CD14-positive monocyte (primary cell): ENCODE measurements at regions not wholly inside any gene's neighbourhood (a gene's known extent, or its start where the extent isn't known, plus 50 kb on each side); places are given as distances from the start of the nearest gene placed in this dataset.

Experiments
- DNase-seq, 3 donors: peaks; one replicate each; pipeline ENCODE4 v3.0.0-alpha.2; 2011 to 2022
- H2AFZ ChIP-seq: 2 replicates; pipeline ENCODE4 v1.6.0; 2012; ENCODE audit warnings: mild to moderate bottlenecking, low read depth, low read length, inconsistent platforms; ENCODE audit not compliant: insufficient read depth, poor library complexity, severe bottlenecking
- H3K27ac ChIP-seq, 2 donors: 1 replicate in 1 of 2; 2 replicates in 1 of 2; pipeline ENCODE4 v1.5.1; 2012 to 2013; ENCODE audit warnings: low read length in 2 of 2, control low read depth in 1 of 2, inconsistent platforms in 1 of 2, low read depth in 1 of 2, mild to moderate bottlenecking in 1 of 2
- H3K27me3 ChIP-seq, 2 donors: one replicate each; pipeline versions ENCODE4 v1.6.0 to v1.6.1; 2011 to 2013; ENCODE audit warnings: low read length in 2 of 2; ENCODE audit not compliant: control insufficient read depth in 2 of 2, insufficient read depth in 2 of 2
- H3K36me3 ChIP-seq, 2 donors: replicated peaks in 1 of 2; 1 replicate in 1 of 2; 2 replicates in 1 of 2; pipeline versions ENCODE4 v1.5.1 to v1.6.1; 2012 to 2013; ENCODE audit warnings: low read length in 2 of 2, control low read depth in 1 of 2, inconsistent platforms in 1 of 2, mild to moderate bottlenecking in 1 of 2; ENCODE audit not compliant: insufficient read depth in 2 of 2, control insufficient read depth in 1 of 2
- H3K4me1 ChIP-seq, 2 donors: 1 replicate in 1 of 2; 2 replicates in 1 of 2; pipeline versions ENCODE4 v1.5.1 to v1.6.1; 2012 to 2013; ENCODE audit warnings: low read length in 2 of 2, control low read depth in 1 of 2, inconsistent platforms in 1 of 2, mild to moderate bottlenecking in 1 of 2, moderate library complexity in 1 of 2; ENCODE audit not compliant: insufficient read depth in 2 of 2, control insufficient read depth in 1 of 2
- H3K4me2 ChIP-seq: replicated peaks from 2 replicates; pipeline ENCODE3; 2012; ENCODE audit warnings: low read length, moderate library complexity, mild to moderate bottlenecking; ENCODE audit not compliant: poor library complexity, severe bottlenecking; ENCODE audit errors: extremely low read depth
- H3K4me3 ChIP-seq, 3 experiments: fragments of 200-600 bp in 1 of 3; sonication (generic) in 1 of 3; replicated peaks in 1 of 3; 1 replicate in 2 of 3; 2 replicates in 1 of 3; pipeline ENCODE4 v1.5.1; 2011 to 2013; ENCODE audit warnings: low read length in 3 of 3, mild to moderate bottlenecking in 3 of 3, control low read depth in 2 of 3, low read depth in 2 of 3, inconsistent platforms in 1 of 3, moderate library complexity in 1 of 3
- H3K79me2 ChIP-seq: 2 replicates; pipeline ENCODE4 v1.6.0; 2012; ENCODE audit warnings: mild to moderate bottlenecking, control low read depth, inconsistent platforms, low read length, moderate library complexity; ENCODE audit not compliant: insufficient read depth
- H3K9ac ChIP-seq: 2 replicates; pipeline ENCODE4 v1.6.0; 2017; ENCODE audit warnings: low read length, mild to moderate bottlenecking; ENCODE audit not compliant: insufficient read depth, poor library complexity, severe bottlenecking
- H3K9me3 ChIP-seq, 2 donors: replicated peaks in 1 of 2; 1 replicate in 1 of 2; 2 replicates in 1 of 2; pipeline versions ENCODE4 v1.5.1 to v1.6.1; 2012 to 2013; ENCODE audit warnings: low read length in 2 of 2, control low read depth in 1 of 2; ENCODE audit not compliant: control insufficient read depth in 1 of 2, insufficient read depth in 1 of 2
- H4K20me1 ChIP-seq: 2 replicates; pipeline ENCODE4 v1.6.0; 2012; ENCODE audit warnings: mild to moderate bottlenecking, low read length, control low read depth, moderate library complexity; ENCODE audit not compliant: insufficient read depth
- H3K27ac Mint-ChIP-seq, 7 donors: one replicate each; pipeline ENCODE4 v1.8.0; 2020; ENCODE audit warnings: mild to moderate bottlenecking in 7 of 7, mixed read lengths in 7 of 7, moderate library complexity in 6 of 7, inconsistent platforms in 2 of 7
- H3K27me3 Mint-ChIP-seq, 3 donors: one replicate each; pipeline ENCODE4 v1.8.0; 2021 to 2022; ENCODE audit warnings: low read depth in 3 of 3, mild to moderate bottlenecking in 3 of 3, mixed read lengths in 3 of 3, moderate library complexity in 3 of 3, inconsistent platforms in 1 of 3
- H3K36me3 Mint-ChIP-seq, 2 donors: one replicate each; pipeline ENCODE4 v1.8.0; 2020; ENCODE audit warnings: mixed read lengths in 2 of 2, inconsistent platforms in 1 of 2, mild to moderate bottlenecking in 1 of 2
- H3K4me1 Mint-ChIP-seq: one replicate; pipeline ENCODE4 v1.8.0; 2020; ENCODE audit warnings: mild to moderate bottlenecking, mixed read lengths
- H3K4me3 Mint-ChIP-seq, 2 donors: one replicate each; pipeline ENCODE4 v1.8.0; 2020; ENCODE audit warnings: mild to moderate bottlenecking in 2 of 2, mixed read lengths in 2 of 2, moderate library complexity in 1 of 2
- H3K9me3 Mint-ChIP-seq, 7 donors: one replicate each; pipeline ENCODE4 v1.8.0; 2020 to 2022; ENCODE audit warnings: mixed read lengths in 7 of 7, mild to moderate bottlenecking in 6 of 7, moderate library complexity in 6 of 7, inconsistent platforms in 2 of 7
- CTCF ChIP-seq: fragments of 200-600 bp; IDR thresholded peaks from one replicate; pipeline ENCODE4 v1.8.0; 2022; ENCODE audit warnings: antibody characterized with exemption, mild to moderate bottlenecking
- WGBS: methylation state at CpG from one replicate; pipeline ENCODE4 v1.1.5; 2013; ENCODE audit warnings: missing lambda C conversion rate; ENCODE audit not compliant: insufficient coverage; 5-methylcytosine and 5-hydroxymethylcytosine counted together
- intact Hi-C, 2 donors: fragments of 100-400 bp; cut with micrococcal nuclease; formaldehyde crosslinking; loops; one replicate each; pipeline versions ENCODE4 v1.15.0 to v1.15.1; 2023

- H3K36me3 ChIP-seq, result no peaks in the 10 kb centered on the region
- H3K9ac ChIP-seq, result no peak overlapping the region
- DNase-seq, result no peak
- Mint-ChIP-seq H3K36me3 (no peaks in the 10 kb centered on the region), H3K27ac (no peak overlapping the region), H3K4me3 (no peak overlapping the region), H3K27me3 (no peaks in the 10 kb centered on the region), H3K4me1 (no peaks in the 10 kb centered on the region), H3K9me3 (peaks cover 0 to 2% (median 0%) of the 10 kb centered on the region in 7 donors)
- no peaks in the 10 kb centered on the region for H3K27me3 ChIP-seq
- H3K4me2 ChIP-seq, result no peak overlapping the region
- no peaks in the 10 kb centered on the region for H3K4me1 ChIP-seq
- no peaks in the 10 kb centered on the region for H3K79me2 ChIP-seq
- no peak overlapping the region for H2AFZ ChIP-seq
- no peaks in the 10 kb centered on the region for H4K20me1 ChIP-seq
- WGBS, result 0% methylated on average over 1 of the region's 2 CpGs
- H3K4me3 ChIP-seq, result no peak overlapping the region
- intact Hi-C loops, result no loop called here
- no peak overlapping the region for H3K27ac ChIP-seq
- no peaks in the 10 kb centered on the region for H3K9me3 ChIP-seq
- TF ChIP-seq CTCF, result no peak
Measured at GRCh38 chr4:22246847-22247246, 269.0 kb downstream of the ADGRA3 start.

DNA sequence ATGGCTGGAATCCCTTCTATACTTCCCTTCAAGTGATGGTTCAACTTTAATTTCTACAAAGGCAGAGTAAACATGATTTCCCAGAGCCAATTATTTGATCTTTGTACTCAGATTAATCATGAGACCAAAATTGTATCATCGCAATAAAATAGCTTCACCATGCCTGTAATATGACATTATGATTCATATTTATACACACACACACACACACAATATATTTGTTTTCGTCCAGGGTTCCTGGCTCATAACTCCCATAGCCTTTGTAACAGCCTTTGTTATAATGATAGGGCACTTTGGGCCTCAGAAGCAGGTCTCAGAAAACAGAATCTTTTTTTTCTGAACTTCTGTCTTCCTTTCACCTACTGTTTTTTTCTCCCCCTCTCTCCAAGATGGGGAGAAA, 270.6 kb downstream of the ADGRA3 start:
- no peak overlapping the region for H3K27ac ChIP-seq
- Mint-ChIP-seq H3K36me3 (no peaks in the 10 kb centered on the region), H3K27me3 (no peaks in the 10 kb centered on the region), H3K9me3 (peaks cover 0 to 2% (median 0%) of the 10 kb centered on the region in 7 donors), H3K4me1 (no peaks in the 10 kb centered on the region), H3K27ac (no peak overlapping the region), H3K4me3 (no peak overlapping the region)
- no peaks in the 10 kb centered on the region for H3K4me1 ChIP-seq
- H3K4me2 ChIP-seq, result no peak overlapping the region
- no peaks in the 10 kb centered on the region for H3K79me2 ChIP-seq
- no peaks in the 10 kb centered on the region for H3K36me3 ChIP-seq
- DNase-seq, result no peak
- H3K9me3 ChIP-seq, result no peaks in the 10 kb centered on the region
- no peak for TF ChIP-seq CTCF
- H3K27me3 ChIP-seq, result no peaks in the 10 kb centered on the region
- WGBS, result no CpG with 5 or more reads among the region's 2 CpGs
- no peak overlapping the region for H3K9ac ChIP-seq
- no peaks in the 10 kb centered on the region for H4K20me1 ChIP-seq
- intact Hi-C loops, result no loop called here
- H2AFZ ChIP-seq, result no peak overlapping the region
- H3K4me3 ChIP-seq, result no peak overlapping the region
